GM12892 (cell line): ENCODE measurements at regions not wholly inside any gene's neighbourhood (a gene's known extent, or its start where the extent isn't known, plus 50 kb on each side); places are given as distances from the start of the nearest gene placed in this dataset.

Source experiments
- POLR2A ChIP-seq: IDR thresholded peaks from 2 replicates; pipeline ENCODE4 v1.6.1; 2011; ENCODE audit warnings: low read depth, low read length, control low read depth
- POLR2AphosphoS5 ChIP-seq: IDR thresholded peaks from 2 replicates; pipeline ENCODE4 v1.6.1; 2011; ENCODE audit warnings: low read depth, low read length, control low read depth
- TAF1 ChIP-seq: IDR thresholded peaks from 2 replicates; pipeline ENCODE4 v1.6.1; 2011; ENCODE audit warnings: low read depth, mild to moderate bottlenecking, control low read depth, low read length, borderline replicate concordance

DNA sequence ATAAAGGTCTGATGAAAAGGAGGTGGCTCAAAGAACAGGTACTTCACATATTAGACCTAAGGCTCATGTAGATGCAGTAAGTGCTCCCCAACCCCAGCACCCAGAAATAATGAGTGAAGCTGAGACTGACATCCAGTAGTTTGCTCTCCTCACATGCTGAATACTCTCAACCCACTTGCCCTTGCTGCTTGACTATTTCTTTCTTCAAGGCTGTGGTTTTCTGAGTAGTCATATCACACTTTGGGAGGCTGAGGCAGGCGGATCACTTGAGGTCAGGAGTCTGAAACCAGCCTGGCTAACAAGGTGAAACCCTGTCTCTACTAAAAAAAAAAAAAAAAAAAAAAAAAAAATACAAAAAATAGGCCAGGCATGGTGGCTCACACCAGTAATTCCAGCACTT is 51.5 kb upstream of the PRPS1 start:
- TF ChIP-seq POLR2A: no peak
- TF ChIP-seq POLR2AphosphoS5: no peak
- TF ChIP-seq TAF1: no peak
